K562 (cell line): ENCODE measurements at regions not wholly inside any gene's neighbourhood (a gene's known extent, or its start where the extent isn't known, plus 50 kb on each side); places are given as distances from the start of the nearest gene placed in this dataset.

Experiments used
- ATAC-seq: fragments of 200-7000 bp; cut with Tn5 transposase; 3 replicates; pipeline ENCODE4 v1.9.1; 2020; ENCODE audit warnings: moderate library complexity
- BruUV-seq: library from RNA; stranded (reverse); fragments of 400-500 nt; replicated peaks from 2 replicates; lab custom pipeline; 2021; lab: Mats Ljungman, UMichigan
- CTCF ChIA-PET: fragments of 300-600 bp; formaldehyde crosslinking; extraction: SDS; loops from one replicate; lab custom pipeline; 2021; ENCODE audit warnings: low intra/inter-chr PET ratio; lab: Yijun Ruan, JAX
- POLR2A ChIA-PET: fragments of 300-600, 350-650 bp; sonication (Branson Sonifier 250); formaldehyde crosslinking; extraction: SDS; loops from one replicate; lab custom pipeline; 2021; ENCODE audit warnings: antibody characterized with exemption, inconsistent platforms; lab: Yijun Ruan, JAX
- DNase-seq, 4 experiments: peaks; one replicate each; pipeline versions ENCODE4 v3.0.0 to v3.0.0-alpha.2; 2011 to 2018; ENCODE audit warnings: low spot score in 3 of 4, mixed read lengths in 3 of 4; ENCODE audit errors: extremely low read depth in 1 of 4
- FAIRE-seq: peaks from 2 replicates; lab custom pipeline; 2011; peaks lifted over from hg19 to GRCh38; lab: Jason Lieb, UNC
- H2AFZ ChIP-seq: 2 replicates; pipeline ENCODE4 v1.6.0; 2011; ENCODE audit warnings: low read depth, low read length, control low read depth, inconsistent platforms
- H3K27ac ChIP-seq: fragments of 200-600 bp; 3 replicates; pipeline ENCODE4 v1.8.0; 2011; ENCODE audit warnings: low read depth, mild to moderate bottlenecking, control low read depth, inconsistent platforms, low read length, moderate library complexity, mixed read lengths; ENCODE audit errors: extremely low read depth
- H3K27me3 ChIP-seq, 2 experiments: fragments of 300-600 bp in 1 of 2; 2 replicates in 1 of 2; 3 replicates in 1 of 2; pipeline versions ENCODE4 v1.6.0 to v1.8.0; 2011; ENCODE audit warnings: inconsistent platforms in 2 of 2, low read length in 2 of 2, mild to moderate bottlenecking in 1 of 2, mixed read lengths in 1 of 2, moderate library complexity in 1 of 2; ENCODE audit not compliant: control insufficient read depth in 2 of 2, insufficient read depth in 2 of 2
- H3K36me3 ChIP-seq: fragments of 300-600 bp; 3 replicates; pipeline ENCODE4 v1.8.0; 2011; ENCODE audit warnings: mild to moderate bottlenecking, low read length, inconsistent platforms; ENCODE audit not compliant: control insufficient read depth, insufficient read depth
- H3K4me1 ChIP-seq, 2 experiments: fragments of 200-600 bp in 1 of 2; replicated peaks in 1 of 2; 2 replicates in 1 of 2; 3 replicates in 1 of 2; pipeline versions ENCODE4 v1.5.1 to v1.8.0; 2011; ENCODE audit warnings: inconsistent platforms in 2 of 2, low read length in 2 of 2, mild to moderate bottlenecking in 1 of 2, mixed read lengths in 1 of 2, moderate library complexity in 1 of 2; ENCODE audit not compliant: control insufficient read depth in 2 of 2, insufficient read depth in 2 of 2
- H3K4me2 ChIP-seq: 2 replicates; pipeline ENCODE4 v1.6.1; 2011; ENCODE audit warnings: low read length, control low read depth, inconsistent platforms, mixed read lengths; ENCODE audit not compliant: insufficient read depth
- H3K4me3 ChIP-seq: fragments of 200-600 bp; sonication (generic), shearing (Covaris generic); 2 replicates; pipeline ENCODE4 v1.5.1; 2016; ENCODE audit warnings: control low read depth, inconsistent platforms
- H3K79me2 ChIP-seq: fragments of 200-600 bp; 3 replicates; pipeline ENCODE4 v1.8.0; 2011; ENCODE audit warnings: low read length, inconsistent platforms; ENCODE audit not compliant: control insufficient read depth, insufficient read depth
- H3K9ac ChIP-seq, 2 experiments: 2 replicates each; pipeline versions ENCODE4 v1.6.0 to v1.6.1; 2011; ENCODE audit warnings: low read depth in 2 of 2, low read length in 2 of 2, control low read depth in 1 of 2, inconsistent platforms in 1 of 2, mild to moderate bottlenecking in 1 of 2, mixed read lengths in 1 of 2; ENCODE audit not compliant: insufficient read depth in 1 of 2
- H3K9me1 ChIP-seq: one replicate; pipeline ENCODE4 v1.6.0; 2011; ENCODE audit warnings: inconsistent platforms, mild to moderate bottlenecking, low read length, moderate library complexity; ENCODE audit not compliant: control insufficient read depth, insufficient read depth
- H3K9me3 ChIP-seq: replicated peaks from 2 replicates; pipeline ENCODE4 v1.5.1; 2011; ENCODE audit warnings: low read depth, low read length, inconsistent platforms; ENCODE audit not compliant: control insufficient read depth, insufficient read depth
- H4K20me1 ChIP-seq: replicated peaks from 2 replicates; pipeline ENCODE4 v1.6.1; 2011; ENCODE audit warnings: low read length, inconsistent platforms, mixed read lengths; ENCODE audit not compliant: control insufficient read depth, insufficient read depth
- ARID2 ChIP-seq: fragments of 450-650 bp; IDR thresholded peaks from 2 replicates; pipeline ENCODE4 v1.6.1; 2017; ENCODE audit warnings: antibody characterized with exemption, mild to moderate bottlenecking
- FOXA1 ChIP-seq: fragments of 450-650 bp; IDR thresholded peaks from 2 replicates; pipeline ENCODE4 v1.6.1; 2016; ENCODE audit warnings: mild to moderate bottlenecking, borderline replicate concordance
- HDAC8 ChIP-seq: fragments of 450-650 bp; IDR thresholded peaks from 2 replicates; pipeline ENCODE4 v1.6.1; 2016; ENCODE audit warnings: mild to moderate bottlenecking, missing genetic modification characterization, moderate library complexity, missing compliant biosample characterization
- PBX2 ChIP-seq, 2 experiments: IDR thresholded peaks in 1 of 2; conservative IDR thresholded peaks in 1 of 2; 2 replicates each; pipeline ENCODE4 v1.6.1; 2016; ENCODE audit warnings: low read depth in 2 of 2, mild to moderate bottlenecking in 1 of 2, missing compliant biosample characterization in 1 of 2, missing genetic modification characterization in 1 of 2, moderate library complexity in 1 of 2
- POLR2G ChIP-seq: fragments of 200-400 bp; formaldehyde crosslinking; IDR thresholded peaks from 2 replicates; pipeline ENCODE4 v1.6.1; 2017; ENCODE audit warnings: low read depth, mild to moderate bottlenecking, antibody characterized with exemption, low read length, moderate library complexity
- STAT6 ChIP-seq: sonication (generic); formaldehyde crosslinking; IDR thresholded peaks from 2 replicates; pipeline ENCODE4 v1.8.1; 2023; ENCODE audit warnings: mild to moderate bottlenecking, missing genetic modification reagents
- XRCC5 ChIP-seq: fragments of 200-400 bp; formaldehyde crosslinking; IDR thresholded peaks from 2 replicates; pipeline ENCODE4 v1.6.1; 2017; ENCODE audit warnings: low read depth, mild to moderate bottlenecking, low read length
- ZNF512 ChIP-seq: IDR thresholded peaks from 2 replicates; pipeline ENCODE4 v1.6.1; 2016; ENCODE audit warnings: missing genetic modification characterization, missing compliant biosample characterization
- ZNF644 ChIP-seq: fragments of 200-800 bp; sonication (Bioruptor generic); IDR thresholded peaks from 2 replicates; pipeline ENCODE4 v1.6.1; 2016; ENCODE audit warnings: low read depth, missing genetic modification characterization, missing compliant biosample characterization
- WGBS: fragments of 100-300 bp; shearing (Covaris generic); methylation state at CpG from one replicate; pipeline ENCODE4 v1.1.6; 2016; ENCODE audit warnings: low coverage, mixed read lengths; ENCODE audit not compliant: insufficient coverage; ENCODE audit errors: missing lambda C conversion rate; 5-methylcytosine and 5-hydroxymethylcytosine counted together
- in situ Hi-C: fragments of 300-500 bp; cut with MboI; formaldehyde crosslinking; loops from 4 replicates; pipeline ENCODE4 v1.15.0; 2018; ENCODE audit warnings: inconsistent platforms, mixed read lengths
- intact Hi-C: fragments of 100-400 bp; cut with micrococcal nuclease; formaldehyde crosslinking; loops from 2 replicates; pipeline ENCODE4 v1.14.2; 2022
- TF ChIP-seq, protein P1 (sequence below): fragments of 250-450 bp; sonication (Bioruptor Pico); IDR thresholded peaks from 2 replicates; pipeline ENCODE4 v1.8.0; 2022; ENCODE audit warnings: inconsistent platforms, mild to moderate bottlenecking, moderate library complexity, borderline replicate concordance
- TF ChIP-seq, protein P2 (sequence below): sonication (generic); formaldehyde crosslinking; IDR thresholded peaks from 2 replicates; pipeline ENCODE4 v1.8.0; 2022; ENCODE audit warnings: missing genetic modification reagents, mild to moderate bottlenecking, borderline replicate concordance

DNA sequence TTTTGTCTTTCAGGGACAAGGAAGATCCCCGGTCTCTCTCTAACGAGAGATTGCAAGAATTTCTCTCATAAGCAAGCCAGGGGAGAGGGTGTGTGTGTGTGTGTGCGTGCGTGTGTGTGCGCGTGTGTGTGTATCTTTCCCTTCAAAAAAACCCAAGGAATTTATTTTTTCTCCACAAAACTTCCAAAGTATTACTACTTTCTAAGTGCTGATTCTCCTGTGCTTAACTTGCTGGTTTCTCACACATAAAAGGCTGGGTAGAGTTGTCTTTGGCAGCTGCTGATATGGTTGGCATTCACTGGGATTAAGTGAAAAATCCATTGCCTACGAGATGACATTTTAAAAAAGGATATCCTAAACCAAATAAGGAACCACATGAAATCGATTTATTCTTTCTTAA is 435.7 kb downstream of the RAPGEF2 start:
- H3K79me2 ChIP-seq: no peaks in the 10 kb centered on the region
- no peaks in the 10 kb centered on the region for H4K20me1 ChIP-seq
- intact Hi-C loops: no loop called here
- DNase-seq: no peak
- H3K27ac ChIP-seq: no peak overlapping the region
- H2AFZ ChIP-seq: no peak overlapping the region
- H3K9me3 ChIP-seq: no peaks in the 10 kb centered on the region
- H3K27me3 ChIP-seq: no peaks in the 10 kb centered on the region; a peak in 1 of 5 replicates
- no peak overlapping the region for H3K9ac ChIP-seq
- no peaks in the 10 kb centered on the region for H3K9me1 ChIP-seq
- H3K4me3 ChIP-seq: no peak overlapping the region
- H3K4me2 ChIP-seq: no peak overlapping the region
- POLR2A ChIA-PET: no interaction called here
- H3K36me3 ChIP-seq: no peaks in the 10 kb centered on the region
- under 1% methylated on average over 8 of the region's 8 CpGs for WGBS
- BruUV-seq: no TSS peak
- CTCF ChIA-PET: no interaction called here
- in situ Hi-C loops: no loop called here
- FAIRE-seq: no peak
- TF ChIP-seq STAT6 (no peak), HDAC8 (no peak), ZNF644 (no peak), POLR2G (no peak), PBX2 (CRISPR knock-in tag; IDR thresholded peaks at IDR 0.05; ENCODE audit: low read depth) (no peak), PBX2 (tag; conservative IDR thresholded peaks at IDR 0.05; ENCODE audit: low read depth) (no peak), FOXA1 (no peak), XRCC5 (no peak), ARID2 (no peak), ZNF512 (no peak)
- TF ChIP-seq, protein P1, sequence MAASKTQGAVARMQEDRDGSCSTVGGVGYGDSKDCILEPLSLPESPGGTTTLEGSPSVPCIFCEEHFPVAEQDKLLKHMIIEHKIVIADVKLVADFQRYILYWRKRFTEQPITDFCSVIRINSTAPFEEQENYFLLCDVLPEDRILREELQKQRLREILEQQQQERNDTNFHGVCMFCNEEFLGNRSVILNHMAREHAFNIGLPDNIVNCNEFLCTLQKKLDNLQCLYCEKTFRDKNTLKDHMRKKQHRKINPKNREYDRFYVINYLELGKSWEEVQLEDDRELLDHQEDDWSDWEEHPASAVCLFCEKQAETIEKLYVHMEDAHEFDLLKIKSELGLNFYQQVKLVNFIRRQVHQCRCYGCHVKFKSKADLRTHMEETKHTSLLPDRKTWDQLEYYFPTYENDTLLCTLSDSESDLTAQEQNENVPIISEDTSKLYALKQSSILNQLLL (CRISPR knock-in tag): no peak
- TF ChIP-seq, protein P2, sequence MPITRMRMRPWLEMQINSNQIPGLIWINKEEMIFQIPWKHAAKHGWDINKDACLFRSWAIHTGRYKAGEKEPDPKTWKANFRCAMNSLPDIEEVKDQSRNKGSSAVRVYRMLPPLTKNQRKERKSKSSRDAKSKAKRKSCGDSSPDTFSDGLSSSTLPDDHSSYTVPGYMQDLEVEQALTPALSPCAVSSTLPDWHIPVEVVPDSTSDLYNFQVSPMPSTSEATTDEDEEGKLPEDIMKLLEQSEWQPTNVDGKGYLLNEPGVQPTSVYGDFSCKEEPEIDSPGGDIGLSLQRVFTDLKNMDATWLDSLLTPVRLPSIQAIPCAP (CRISPR knock-in tag): no peak
- ATAC-seq: no peak
- H3K4me1 ChIP-seq: no peaks in the 10 kb centered on the region
